Right ventricle myocardium inferior (tissue), 1 donor: ENCODE measurements at regions not wholly inside any gene's neighbourhood (a gene's known extent, or its start where the extent isn't known, plus 50 kb on each side); places are given as distances from the start of the nearest gene placed in this dataset.

Experiments used
- ATAC-seq: fragments of 200-7000 bp; cut with Tn5 transposase; one replicate; pipeline ENCODE4 v1.9.1; 2020; ENCODE audit warnings: mild to moderate bottlenecking, moderate library complexity
- DNase-seq: peaks from one replicate; pipeline ENCODE4 v3.0.0; 2021; ENCODE audit errors: missing footprints
- intact Hi-C: fragments of 100-400 bp; cut with DNase I; formaldehyde crosslinking; loops from one replicate; pipeline ENCODE4 v1.11.0; 2022
- donor health status: DM: no; HTN: yes; CAD: no; lungs with severe emphysema.

- intact Hi-C loops: no loop called here
- DNase-seq (no peak), ATAC-seq (no peak)
These were observed 58.7 kb upstream of the ZNF599 start for GRCh38 chr19:34831714-34832113.

- ATAC-seq (no peak), DNase-seq (no peak)
- intact Hi-C loops: no loop called here
These were observed 55.1 kb upstream of the ZNF599 start for GRCh38 chr19:34828156-34828555.

- ATAC-seq: no peak
- intact Hi-C loops: no loop called here
- DNase-seq: no peak
These were observed 52.2 kb upstream of the ZNF599 start for GRCh38 chr19:34825212-34825611.

- ATAC-seq (no peak), DNase-seq (no peak)
- intact Hi-C loops: no loop called here
These were observed 51.7 kb upstream of the ZNF599 start for GRCh38 chr19:34824686-34825085.
